Stimulated activated CD4-positive, alpha-beta T cell treated with anti-CD3 and anti-CD28 coated beads, Interleukin-12 subunit alpha, Interleukin-12 subunit beta, amount 100 ng/mL, for 4 hours (primary cell): ENCODE measurements at regions not wholly inside any gene's neighbourhood (a gene's known extent, or its start where the extent isn't known, plus 50 kb on each side); places are given as distances from the start of the nearest gene placed in this dataset.
"Not testable (repeated sequence)": the region's sequence is repeated elsewhere in the genome, so short reads cannot be mapped to it uniquely, and the experiment has no call there.

ENCODE experiments used
- DNase-seq: peaks from one replicate; pipeline ENCODE4 v3.0.0-alpha.2; 2020

DNA sequence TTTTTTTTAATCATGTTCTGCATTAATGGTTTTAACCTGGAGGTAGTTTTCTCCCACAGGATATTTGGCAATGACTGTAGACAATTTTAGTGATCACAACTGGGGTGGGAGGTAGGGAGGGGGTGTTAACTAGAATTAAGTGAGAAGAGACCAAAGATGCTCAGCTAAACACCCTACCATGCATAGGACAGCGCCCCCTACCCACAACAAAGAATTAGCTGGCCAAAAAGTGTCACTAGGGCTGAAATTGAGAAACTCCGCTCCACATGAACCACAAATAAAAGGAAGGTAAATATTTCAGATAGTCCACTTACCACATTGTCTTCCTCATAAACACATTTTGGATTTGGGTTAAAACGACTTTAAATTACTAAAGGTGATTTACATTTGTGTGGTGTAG is 942.6 kb downstream of the SUCLG1 start:
- no peak for DNase-seq

DNA sequence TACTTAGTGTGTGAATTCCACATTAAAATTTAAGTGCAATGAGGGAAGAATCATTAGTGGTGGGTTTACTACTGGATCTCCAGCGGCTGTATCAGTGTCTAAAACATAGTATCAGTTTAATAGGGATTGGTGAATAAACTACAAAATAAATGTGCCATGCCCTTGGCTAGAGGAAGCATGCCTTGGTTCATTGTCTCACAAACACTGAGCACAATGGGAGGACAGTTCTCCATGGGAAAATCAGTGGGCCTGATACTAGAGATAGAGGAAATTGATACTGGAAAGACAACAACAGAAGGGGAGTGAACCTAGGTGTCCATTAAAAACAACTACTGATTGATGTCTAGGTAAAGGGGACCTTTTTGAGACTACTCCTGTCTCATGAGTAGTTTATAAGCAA is 971.6 kb downstream of the SUCLG1 start:
- no peak for DNase-seq

- DNase-seq = no peak
Observed at GRCh38 chr2:83481436-83481835, 977.6 kb downstream of the SUCLG1 start.

DNA sequence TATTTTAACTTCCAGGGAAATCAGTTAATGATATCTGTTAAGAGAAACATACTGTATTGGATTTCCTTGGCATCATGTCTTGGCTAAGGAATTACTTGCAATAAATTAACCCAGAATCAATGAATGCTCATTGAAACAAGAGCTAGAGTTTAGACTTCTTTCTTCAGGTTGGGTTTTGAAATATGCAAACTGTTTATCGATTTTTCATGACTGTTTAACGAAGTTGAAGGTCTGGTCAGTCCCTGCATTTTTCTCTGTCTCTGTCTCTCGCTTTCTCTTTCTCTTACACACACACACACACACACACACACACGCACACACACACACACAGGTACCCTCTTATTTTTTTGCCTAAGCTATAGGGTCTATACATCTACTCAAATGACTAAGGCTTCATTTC is 981.0 kb downstream of the SUCLG1 start:
- DNase-seq = no peak

GRCh38 chr2:83475371-83475770 is 983.7 kb downstream of the SUCLG1 start:
- no peak for DNase-seq

DNA sequence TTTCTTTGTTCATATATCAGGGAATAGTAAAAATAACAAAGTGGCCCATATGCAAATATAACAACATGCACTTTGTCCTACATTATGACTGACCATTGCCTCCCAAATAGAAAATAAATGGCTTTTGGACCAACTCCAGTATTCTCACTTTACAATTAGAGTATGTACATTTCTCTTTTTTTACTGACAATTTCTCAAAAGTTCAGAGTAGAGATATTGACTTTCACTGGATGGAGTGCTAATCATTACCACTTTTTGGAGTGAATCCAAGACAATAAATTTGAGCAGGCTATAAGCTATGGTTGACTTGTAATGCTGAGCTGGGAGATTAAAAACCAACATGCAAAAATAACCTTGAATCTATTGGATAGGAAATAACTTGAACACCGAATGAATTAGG is 987.4 kb downstream of the SUCLG1 start:
- DNase-seq = no peak

DNA sequence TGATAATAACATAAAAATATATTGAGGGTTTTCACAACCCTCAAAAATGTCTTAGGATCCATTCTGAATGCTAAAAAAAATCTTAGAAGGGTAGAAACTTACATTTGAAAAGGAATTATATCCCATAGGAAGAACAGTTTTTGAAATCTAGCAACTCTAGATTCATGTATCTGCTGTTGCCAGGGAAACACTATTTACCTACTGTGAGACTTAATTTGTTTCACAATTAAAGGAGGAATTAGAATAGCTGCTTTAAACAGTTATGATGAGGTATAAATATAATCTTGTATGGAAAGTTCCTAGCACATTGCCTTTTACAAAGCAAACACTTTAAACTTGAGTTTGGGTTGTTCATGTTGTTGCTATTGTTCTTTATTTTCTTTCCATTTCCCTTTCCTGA is 988.2 kb downstream of the SUCLG1 start:
- DNase-seq = no peak

GRCh38 chr2:83464444-83464843 is 994.6 kb downstream of the SUCLG1 start:
- DNase-seq = no peak

DNA sequence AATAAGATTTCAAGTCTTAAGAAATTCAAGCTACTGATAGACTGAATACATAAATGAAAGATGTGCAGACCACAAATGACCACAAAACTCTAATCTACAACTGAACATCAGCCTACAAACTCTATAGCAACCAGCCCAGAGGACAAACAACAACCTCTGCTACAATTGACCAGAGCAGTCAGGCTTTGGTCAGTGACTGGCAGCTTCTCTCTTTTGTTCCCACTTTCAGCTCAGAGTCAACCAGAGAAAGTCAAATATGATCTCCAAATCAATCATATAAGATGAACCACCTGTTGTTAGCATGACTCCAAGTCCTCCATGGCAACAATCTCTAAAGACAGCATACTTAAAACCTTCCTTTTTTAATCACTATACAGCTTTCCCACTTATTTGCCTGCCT is 996.2 kb downstream of the SUCLG1 start:
- no peak for DNase-seq

GRCh38 chr2:83461135-83461534 is 997.9 kb downstream of the SUCLG1 start:
- DNase-seq = no peak

DNA sequence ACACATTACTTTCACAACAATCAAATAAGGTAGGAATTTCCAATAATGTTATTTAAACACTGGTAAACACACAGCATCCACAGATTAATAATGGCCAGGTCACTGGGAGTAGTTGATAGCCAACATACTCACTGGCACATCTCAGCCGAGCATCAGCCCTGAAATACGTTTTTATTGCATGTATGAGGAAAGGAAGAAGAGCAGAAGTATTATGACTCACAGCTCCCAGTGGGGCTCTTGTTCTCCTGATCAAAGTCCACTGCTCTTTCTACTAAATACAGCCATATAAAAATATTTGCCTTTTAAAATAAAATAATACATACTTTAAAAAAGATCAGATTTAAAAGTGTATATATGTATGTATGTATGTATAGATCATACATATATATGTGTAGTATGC is 999.6 kb downstream of the SUCLG1 start:
- DNase-seq = no peak

DNA sequence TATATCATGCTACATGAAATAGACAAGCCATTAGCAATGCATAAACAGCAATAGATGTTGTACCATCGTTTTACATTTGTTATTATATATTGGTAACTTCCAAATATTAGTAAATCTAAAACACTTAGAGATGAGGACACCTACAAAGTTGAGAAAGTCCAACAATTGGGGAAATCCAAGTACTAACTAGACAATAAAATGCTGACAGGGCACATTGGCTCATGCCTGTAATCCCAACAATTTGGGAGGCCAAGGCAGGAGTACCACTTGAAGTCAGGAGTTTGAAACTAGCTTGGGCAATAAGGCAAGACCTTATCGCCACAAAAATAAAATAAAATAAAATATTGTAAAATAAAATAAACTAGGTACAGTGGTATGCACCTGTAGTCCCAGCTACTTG is 1023.1 kb downstream of the SUCLG1 start:
- no peak for DNase-seq

DNA sequence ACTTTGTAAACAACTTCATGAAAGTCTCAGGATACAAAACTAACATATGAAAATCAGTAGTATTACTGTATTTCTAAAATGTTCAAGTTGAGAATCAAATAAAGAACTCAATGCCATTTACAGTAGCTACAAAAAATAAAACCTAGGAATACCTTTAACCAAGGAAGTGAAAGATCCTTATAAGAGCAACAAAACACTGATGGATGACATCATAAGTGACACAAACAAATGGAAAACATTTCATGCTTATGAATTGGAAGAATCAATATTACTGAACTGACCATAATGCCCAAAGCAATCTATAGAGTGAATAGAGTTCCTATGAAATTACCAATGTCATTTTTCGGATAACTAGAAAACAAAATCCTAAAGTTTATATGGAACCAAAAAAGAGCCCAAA is 1038.1 kb downstream of the SUCLG1 start:
- DNase-seq = no peak

DNA sequence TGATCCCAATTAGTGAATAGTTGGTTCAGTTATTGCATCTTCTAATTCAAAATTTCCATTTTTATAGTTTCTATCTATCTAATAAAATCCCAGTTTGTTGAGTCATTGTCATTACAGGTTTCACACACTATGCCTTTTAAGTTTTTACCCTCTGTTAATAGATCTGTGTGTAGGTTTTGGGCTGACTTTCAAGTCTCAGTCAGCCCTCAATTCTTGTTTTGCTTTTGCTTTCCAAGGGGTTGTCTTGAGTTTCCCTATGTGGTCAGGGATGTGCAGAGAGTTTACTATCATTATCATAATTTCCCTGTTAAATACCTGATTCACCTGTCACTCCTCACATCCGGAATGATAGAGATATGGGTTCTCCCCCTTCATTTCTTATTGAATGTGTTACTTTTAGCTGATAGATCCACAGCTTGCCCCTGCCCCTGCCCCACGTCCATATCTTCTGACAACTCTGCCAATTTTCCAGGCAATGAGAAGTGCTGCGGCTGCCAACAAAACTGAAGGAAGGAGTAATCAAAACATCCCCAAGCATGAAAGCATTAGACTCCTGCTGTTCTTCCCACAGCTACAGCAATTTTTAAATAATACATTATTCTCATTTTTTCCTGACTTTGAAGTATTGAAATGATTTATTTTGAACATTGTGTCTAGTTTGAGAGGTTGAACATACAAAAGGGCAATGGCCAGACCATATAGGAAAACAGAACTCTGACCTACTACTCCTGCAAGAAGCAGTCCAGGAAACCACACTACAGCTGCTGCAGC is 1064.8 kb downstream of the SUCLG1 start:
- no peak for DNase-seq

DNA sequence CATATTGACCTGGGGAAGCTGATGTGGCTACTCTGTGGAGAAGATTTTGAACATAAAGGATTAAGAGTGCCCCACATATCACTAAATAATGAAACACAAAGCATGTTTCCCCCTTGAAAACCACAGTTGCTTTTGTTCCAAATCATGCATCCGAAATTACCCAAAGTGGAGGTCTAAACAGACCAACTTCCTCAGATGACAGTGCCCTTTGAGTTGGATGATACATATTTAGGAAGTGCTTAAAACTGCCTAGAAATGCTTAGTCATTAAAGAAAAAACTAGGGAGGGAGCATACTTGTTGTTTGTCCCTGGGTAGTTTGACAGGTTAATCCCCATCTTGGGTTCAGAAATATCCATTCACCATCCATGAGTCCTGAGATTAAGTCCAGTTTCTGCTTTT is 1070.3 kb downstream of the SUCLG1 start:
- no peak for DNase-seq

DNA sequence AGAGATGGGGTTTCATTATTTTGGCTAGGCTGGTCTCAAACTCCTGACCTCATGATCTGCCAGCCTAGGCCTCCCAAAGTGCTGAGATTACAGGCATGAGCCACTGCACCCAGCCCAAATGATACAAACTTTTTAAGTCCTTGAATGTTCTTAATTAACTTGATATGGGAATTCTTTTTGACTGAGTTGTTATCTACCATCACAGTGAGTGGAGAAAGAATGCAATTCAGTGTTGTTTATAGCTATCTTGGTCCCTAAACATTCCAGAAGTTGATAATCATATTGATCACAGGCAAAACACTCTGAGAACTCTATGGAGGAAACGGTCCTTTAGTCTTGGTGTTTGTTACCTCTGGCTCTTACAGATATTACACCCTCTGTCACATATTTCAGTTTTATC is 1072.5 kb downstream of the SUCLG1 start:
- no peak for DNase-seq

DNA sequence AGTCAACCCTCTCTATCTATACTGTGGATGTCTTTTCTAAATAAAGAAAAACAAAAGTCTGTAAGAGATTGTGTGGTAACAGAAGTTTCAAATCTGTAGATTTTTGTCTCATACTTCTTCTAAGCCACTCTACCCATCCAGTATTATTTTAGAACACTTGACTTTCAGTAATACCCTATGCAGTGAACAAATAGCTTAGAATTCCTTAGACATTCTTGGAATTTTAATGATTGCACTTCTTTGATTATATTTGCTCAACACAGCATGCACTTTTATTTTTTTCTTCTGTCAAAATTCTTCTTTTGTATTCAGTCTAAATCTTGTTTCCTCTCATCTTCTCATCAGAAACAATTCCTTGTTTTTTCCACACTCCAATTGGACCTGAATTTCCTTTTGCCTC is 1080.2 kb downstream of the SUCLG1 start:
- no peak for DNase-seq

- no peak for DNase-seq
Observed at GRCh38 chr2:83376731-83377130, 1082.3 kb downstream of the SUCLG1 start.

DNA sequence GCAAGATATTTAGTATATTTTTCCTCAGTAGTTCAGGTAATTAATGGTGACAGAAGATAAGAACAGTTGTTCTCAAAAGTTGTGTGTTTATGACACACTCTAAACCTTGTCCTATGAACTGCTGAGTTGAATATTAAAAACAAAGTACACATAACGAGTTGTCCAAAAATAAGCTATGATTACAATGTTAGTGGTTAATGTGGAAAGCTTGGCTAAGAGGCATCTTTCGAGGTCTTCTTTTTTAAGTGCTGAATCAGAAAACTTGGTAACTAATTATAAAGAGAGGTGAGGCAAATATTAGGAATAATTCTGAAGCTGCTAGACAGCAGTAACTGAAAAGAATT is 1088.7 kb downstream of the SUCLG1 start:
- no peak for DNase-seq

DNA sequence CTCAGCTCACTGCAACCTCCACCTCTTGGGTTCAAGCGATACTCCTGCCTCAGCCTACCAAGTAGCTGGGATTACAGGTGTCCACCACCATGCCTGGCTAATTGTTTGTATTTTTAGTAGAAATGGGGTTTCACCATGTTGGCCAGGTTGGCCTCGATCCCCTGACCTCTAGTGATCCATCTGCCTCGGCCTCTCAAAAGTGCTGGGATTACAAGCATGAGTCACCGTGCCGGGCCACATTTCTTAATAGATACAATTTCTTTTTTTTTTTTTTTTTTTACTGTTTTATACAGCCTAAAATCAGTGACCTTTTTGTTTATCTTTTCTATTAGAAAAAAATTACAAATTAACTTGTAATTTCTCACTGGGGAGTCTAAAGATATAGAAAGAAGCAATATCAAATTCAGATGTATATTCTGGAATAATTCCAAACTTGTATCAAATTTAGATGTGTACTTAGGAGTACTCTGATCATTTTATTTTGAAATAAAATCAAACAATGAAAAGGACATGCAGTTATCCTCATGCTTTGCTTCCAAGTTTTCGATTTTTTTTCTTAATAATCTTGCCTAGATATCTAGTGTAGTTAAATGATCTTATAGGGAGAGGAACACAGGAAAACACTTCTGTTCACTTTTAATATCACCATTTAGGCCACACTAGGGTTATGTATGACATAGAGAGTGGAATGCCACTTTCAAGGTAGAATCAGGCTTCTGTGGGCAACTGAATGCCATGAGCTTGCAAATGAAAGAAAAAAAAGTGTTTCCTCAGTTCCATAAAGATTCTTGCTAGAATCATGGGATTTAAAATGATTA is 1089.3 kb downstream of the SUCLG1 start:
- no peak for DNase-seq

DNA sequence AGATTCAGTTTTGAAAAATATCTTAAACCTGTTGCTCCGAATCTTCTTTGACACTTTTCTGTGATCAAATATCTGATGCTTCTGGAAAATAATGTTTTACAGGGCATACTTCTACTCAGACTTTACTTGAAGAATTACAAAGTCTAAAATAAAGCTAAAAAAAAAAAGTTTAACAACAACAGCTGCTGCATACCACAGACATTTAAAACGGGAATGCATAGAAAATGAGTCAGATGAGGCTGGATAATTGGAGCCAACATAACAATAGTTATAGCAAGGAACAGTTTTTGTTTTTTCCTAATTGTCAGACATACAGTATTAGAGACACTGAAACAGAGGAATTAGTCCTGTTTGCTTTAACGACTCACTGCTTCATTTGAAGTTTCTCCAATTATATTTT is 1090.2 kb downstream of the SUCLG1 start:
- no peak for DNase-seq

DNA sequence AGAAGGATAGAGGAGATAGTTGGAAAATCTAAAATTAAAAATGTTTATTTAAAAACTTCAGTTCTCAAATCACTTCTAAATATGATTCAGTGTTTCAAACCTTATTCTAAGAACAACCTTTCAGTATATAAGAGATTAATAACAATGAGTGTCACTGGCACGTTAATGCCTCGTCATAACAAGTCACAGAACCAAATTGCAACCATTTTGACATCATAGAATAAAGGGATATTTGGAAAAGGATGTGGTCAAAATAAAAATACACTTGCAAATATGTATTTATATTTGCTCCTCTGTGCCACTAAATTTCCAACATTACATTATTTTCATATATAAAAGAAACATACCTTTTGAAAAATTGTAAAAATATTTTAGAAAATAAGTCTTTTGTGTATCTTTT is 1090.6 kb downstream of the SUCLG1 start:
- no peak for DNase-seq

- no peak for DNase-seq
Observed at GRCh38 chr2:83365476-83365875, 1093.6 kb downstream of the SUCLG1 start.

- no peak for DNase-seq
Observed at GRCh38 chr2:83364264-83364663, 1094.8 kb downstream of the SUCLG1 start.

GRCh38 chr2:83363138-83363537 is 1095.9 kb downstream of the SUCLG1 start:
- not testable (repeated sequence) for DNase-seq
